ENCODE measurements at regions not wholly inside any gene's neighbourhood (a gene's known extent, or its start where the extent isn't known, plus 50 kb on each side); places are given as distances from the start of the nearest gene placed in this dataset.

- TF ChIP-seq, protein P1, sequence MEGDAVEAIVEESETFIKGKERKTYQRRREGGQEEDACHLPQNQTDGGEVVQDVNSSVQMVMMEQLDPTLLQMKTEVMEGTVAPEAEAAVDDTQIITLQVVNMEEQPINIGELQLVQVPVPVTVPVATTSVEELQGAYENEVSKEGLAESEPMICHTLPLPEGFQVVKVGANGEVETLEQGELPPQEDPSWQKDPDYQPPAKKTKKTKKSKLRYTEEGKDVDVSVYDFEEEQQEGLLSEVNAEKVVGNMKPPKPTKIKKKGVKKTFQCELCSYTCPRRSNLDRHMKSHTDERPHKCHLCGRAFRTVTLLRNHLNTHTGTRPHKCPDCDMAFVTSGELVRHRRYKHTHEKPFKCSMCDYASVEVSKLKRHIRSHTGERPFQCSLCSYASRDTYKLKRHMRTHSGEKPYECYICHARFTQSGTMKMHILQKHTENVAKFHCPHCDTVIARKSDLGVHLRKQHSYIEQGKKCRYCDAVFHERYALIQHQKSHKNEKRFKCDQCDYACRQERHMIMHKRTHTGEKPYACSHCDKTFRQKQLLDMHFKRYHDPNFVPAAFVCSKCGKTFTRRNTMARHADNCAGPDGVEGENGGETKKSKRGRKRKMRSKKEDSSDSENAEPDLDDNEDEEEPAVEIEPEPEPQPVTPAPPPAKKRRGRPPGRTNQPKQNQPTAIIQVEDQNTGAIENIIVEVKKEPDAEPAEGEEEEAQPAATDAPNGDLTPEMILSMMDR (IDR thresholded peaks at IDR 0.05; ENCODE audit: borderline replicate concordance, extremely low read depth, low read length, poor library complexity, severe bottlenecking) = no peak
- no peak for TF ChIP-seq EZH2 (IDR thresholded peaks at IDR 0.05; ENCODE audit: borderline replicate concordance, low read depth, low read length, severe bottlenecking)
Measured at GRCh38 chrX:40195368-40195767, 97.6 kb upstream of the BCOR start.
